Testis (tissue), 2 donors: ENCODE measurements at regions not wholly inside any gene's neighbourhood (a gene's known extent, or its start where the extent isn't known, plus 50 kb on each side); places are given as distances from the start of the nearest gene placed in this dataset.

Source experiments
- CTCF ChIP-seq, 3 experiments: fragments of 450-650 bp in 2 of 3; fragments of 200-600 bp in 1 of 3; sonication (generic) in 1 of 3; IDR thresholded peaks; one replicate each; pipeline ENCODE4 v1.5.1; 2016 to 2019; ENCODE audit warnings: antibody characterized with exemption in 3 of 3, mild to moderate bottlenecking in 2 of 3, moderate library complexity in 1 of 3
- POLR2A ChIP-seq: fragments of 450-650 bp; IDR thresholded peaks from one replicate; pipeline ENCODE4 v1.6.1; 2017; ENCODE audit warnings: antibody characterized with exemption, mild to moderate bottlenecking, moderate library complexity

DNA sequence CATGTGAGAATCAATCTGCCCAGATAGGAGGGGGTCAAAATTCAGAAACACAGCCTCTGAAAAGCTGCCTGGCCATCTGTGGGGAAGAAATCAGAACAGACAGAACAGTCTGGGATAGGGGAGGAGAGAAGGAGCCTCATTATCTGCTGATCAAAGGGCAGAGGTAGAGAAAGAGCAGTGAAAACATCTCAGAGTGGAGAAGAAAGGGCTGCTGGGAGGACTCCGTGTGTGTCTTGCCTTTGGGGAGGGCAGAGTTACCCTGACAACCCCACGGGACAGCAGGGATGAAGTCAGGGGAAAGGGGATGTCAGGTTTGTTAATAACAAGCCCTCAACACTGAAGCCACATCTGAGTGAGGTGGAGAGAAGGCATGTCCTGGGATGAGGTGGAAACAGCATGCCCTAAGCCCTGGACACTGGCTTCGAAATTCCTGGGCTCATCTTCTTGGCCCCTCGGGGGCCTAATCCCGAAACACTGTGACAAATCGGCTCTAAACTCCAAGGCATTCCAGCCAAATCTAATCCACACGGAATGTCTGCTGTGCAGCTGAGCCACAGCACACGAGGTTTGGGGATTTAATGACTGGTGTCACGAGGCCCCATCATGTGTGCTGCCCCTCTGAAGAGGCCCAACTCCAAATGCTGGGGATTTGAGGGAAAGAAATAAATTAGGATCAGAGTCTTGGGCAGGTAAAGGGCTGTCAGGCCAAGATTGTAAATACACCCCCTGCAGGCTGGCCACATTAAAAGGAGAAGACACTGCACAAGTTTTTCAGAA is 82.8 kb upstream of the FGFR2 start:
- TF ChIP-seq CTCF (IDR thresholded peaks at IDR 0.05) (no peak), POLR2A (no peak)
